Parathyroid adenoma (tissue), 2 donors: ENCODE measurements at regions not wholly inside any gene's neighbourhood (a gene's known extent, or its start where the extent isn't known, plus 50 kb on each side); places are given as distances from the start of the nearest gene placed in this dataset.

ENCODE experiments used
- H2AFZ ChIP-seq: fragments of 300-600 bp; sonication (generic); one replicate; pipeline ENCODE4 v1.7.0; 2017; ENCODE audit warnings: antibody characterized with exemption, mild to moderate bottlenecking
- H3K27ac ChIP-seq: fragments of 300-600 bp; sonication (generic); one replicate; pipeline ENCODE4 v1.7.0; 2017
- H3K27me3 ChIP-seq: fragments of 300-600 bp; sonication (generic); one replicate; pipeline ENCODE4 v1.7.0; 2017; ENCODE audit warnings: low read length; ENCODE audit not compliant: control insufficient read depth, insufficient read depth
- H3K36me3 ChIP-seq: fragments of 300-600 bp; sonication (generic); one replicate; pipeline ENCODE4 v1.7.0; 2017; ENCODE audit warnings: low read length; ENCODE audit not compliant: control insufficient read depth, insufficient read depth
- H3K4me1 ChIP-seq: fragments of 300-600 bp; sonication (generic); one replicate; pipeline ENCODE4 v1.7.0; 2017; ENCODE audit warnings: control low read depth
- H3K4me2 ChIP-seq: fragments of 300-600 bp; sonication (generic); one replicate; pipeline ENCODE4 v1.7.0; 2017; ENCODE audit warnings: low read length
- H3K4me3 ChIP-seq: fragments of 300-600 bp; sonication (generic); one replicate; pipeline ENCODE4 v1.7.0; 2017; ENCODE audit warnings: low read depth, low read length
- H3K79me2 ChIP-seq: fragments of 300-600 bp; sonication (generic); one replicate; pipeline ENCODE4 v1.7.0; 2017; ENCODE audit warnings: control low read depth
- H3K9ac ChIP-seq: fragments of 300-600 bp; sonication (generic); one replicate; pipeline ENCODE4 v1.7.0; 2017; ENCODE audit warnings: mild to moderate bottlenecking
- H3K9me3 ChIP-seq: fragments of 300-600 bp; sonication (generic); one replicate; pipeline ENCODE4 v1.7.0; 2017; ENCODE audit warnings: low read length; ENCODE audit not compliant: control insufficient read depth
- CTCF ChIP-seq: fragments of 300-600 bp; sonication (generic); IDR thresholded peaks from one replicate; pipeline ENCODE4 v1.7.0; 2017; ENCODE audit warnings: antibody characterized with exemption, mild to moderate bottlenecking
- donor health status: primary hyperparathyroidism.

- Histone ChIP-seq H3K79me2 (no peaks in the 10 kb centered on the region), H3K27me3 (no peaks in the 10 kb centered on the region), H3K9me3 (no peaks in the 10 kb centered on the region), H3K27ac (no peak overlapping the region), H3K9ac (no peak overlapping the region), H3K4me2 (no peak overlapping the region), H3K4me3 (no peak overlapping the region), H3K36me3 (no peaks in the 10 kb centered on the region), H2AFZ (no peak overlapping the region), H3K4me1 (no peaks in the 10 kb centered on the region)
- no peak for TF ChIP-seq CTCF
Observed at GRCh38 chr10:44023517-44023916, 361.4 kb downstream of the CXCL12 start.

GRCh38 chr10:44022203-44022602, 362.7 kb downstream of the CXCL12 start:
- H3K27me3 ChIP-seq, result no peaks in the 10 kb centered on the region
- no peaks in the 10 kb centered on the region for H3K79me2 ChIP-seq
- H3K4me3 ChIP-seq, result no peak overlapping the region
- H3K4me2 ChIP-seq, result no peak overlapping the region
- no peak overlapping the region for H2AFZ ChIP-seq
- H3K4me1 ChIP-seq, result no peaks in the 10 kb centered on the region
- TF ChIP-seq CTCF, result no peak
- no peak overlapping the region for H3K9ac ChIP-seq
- H3K27ac ChIP-seq, result no peak overlapping the region
- H3K9me3 ChIP-seq, result no peaks in the 10 kb centered on the region
- H3K36me3 ChIP-seq, result no peaks in the 10 kb centered on the region

GRCh38 chr10:44020322-44021111, 364.4 kb downstream of the CXCL12 start:
- no peak for TF ChIP-seq CTCF
- no peaks in the 10 kb centered on the region for H3K27me3 ChIP-seq
- H3K27ac ChIP-seq, result no peak overlapping the region
- no peak overlapping the region for H3K4me2 ChIP-seq
- no peaks in the 10 kb centered on the region for H3K36me3 ChIP-seq
- no peak overlapping the region for H3K4me3 ChIP-seq
- H3K4me1 ChIP-seq, result no peaks in the 10 kb centered on the region
- no peak overlapping the region for H3K9ac ChIP-seq
- H2AFZ ChIP-seq, result no peak overlapping the region
- no peaks in the 10 kb centered on the region for H3K9me3 ChIP-seq
- H3K79me2 ChIP-seq, result no peaks in the 10 kb centered on the region

GRCh38 chr10:44017483-44018145, 367.3 kb downstream of the CXCL12 start:
- no peaks in the 10 kb centered on the region for H3K9me3 ChIP-seq
- no peak overlapping the region for H3K4me3 ChIP-seq
- H3K79me2 ChIP-seq, result no peaks in the 10 kb centered on the region
- H3K4me1 ChIP-seq, result no peaks in the 10 kb centered on the region
- no peak overlapping the region for H2AFZ ChIP-seq
- no peak overlapping the region for H3K27ac ChIP-seq
- H3K27me3 ChIP-seq, result no peaks in the 10 kb centered on the region
- H3K36me3 ChIP-seq, result no peaks in the 10 kb centered on the region
- no peak for TF ChIP-seq CTCF
- no peak overlapping the region for H3K4me2 ChIP-seq
- H3K9ac ChIP-seq, result no peak overlapping the region
